A549 (cell line): ENCODE measurements at regions not wholly inside any gene's neighbourhood (a gene's known extent, or its start where the extent isn't known, plus 50 kb on each side); places are given as distances from the start of the nearest gene placed in this dataset.

ENCODE experiments used
- CBX2 ChIP-seq: fragments of 200-600 bp; sonication (generic); IDR thresholded peaks from 2 replicates; pipeline ENCODE4 v1.6.1; 2016; ENCODE audit warnings: low read depth, mild to moderate bottlenecking, borderline replicate concordance
- CBX8 ChIP-seq: fragments of 200-600 bp; sonication (generic); IDR thresholded peaks from 2 replicates; pipeline ENCODE4 v1.6.1; 2016
- POLR2A ChIP-seq: IDR thresholded peaks from 2 replicates; pipeline ENCODE4 v1.6.1; 2012; ENCODE audit warnings: mild to moderate bottlenecking, low read length
- TF ChIP-seq, protein P1 (sequence below): fragments of >200 bp; sonication (Bioruptor Twin); formaldehyde crosslinking; IDR thresholded peaks from 3 replicates; pipeline ENCODE4 v1.5.1; 2016
- TF ChIP-seq, protein P2 (sequence below): fragments of 250-450 bp; sonication (Bioruptor Pico); IDR thresholded peaks from 2 replicates; pipeline ENCODE4 v1.5.0; 2020; ENCODE audit warnings: low read depth, mild to moderate bottlenecking, moderate library complexity

DNA sequence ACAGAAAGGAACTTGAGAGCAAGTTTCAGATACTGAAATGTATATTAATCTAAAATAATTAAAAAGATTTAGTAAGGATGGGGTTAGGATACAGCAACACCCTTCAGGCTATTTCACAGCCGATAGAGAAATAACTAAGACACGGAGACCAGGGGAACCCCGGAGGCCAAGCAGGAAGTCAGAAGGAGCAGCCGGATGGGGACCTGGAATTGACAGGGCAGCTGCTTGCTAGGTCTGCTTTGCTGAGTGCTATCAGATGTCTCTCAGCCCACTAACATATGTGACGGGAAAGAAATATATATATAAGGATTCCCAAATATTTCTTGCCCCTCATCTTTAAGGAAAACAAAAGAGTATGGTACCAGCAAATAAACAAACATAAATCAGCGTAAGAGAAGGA lies 154.1 kb upstream of the CDH5 start:
- TF ChIP-seq, protein P1, sequence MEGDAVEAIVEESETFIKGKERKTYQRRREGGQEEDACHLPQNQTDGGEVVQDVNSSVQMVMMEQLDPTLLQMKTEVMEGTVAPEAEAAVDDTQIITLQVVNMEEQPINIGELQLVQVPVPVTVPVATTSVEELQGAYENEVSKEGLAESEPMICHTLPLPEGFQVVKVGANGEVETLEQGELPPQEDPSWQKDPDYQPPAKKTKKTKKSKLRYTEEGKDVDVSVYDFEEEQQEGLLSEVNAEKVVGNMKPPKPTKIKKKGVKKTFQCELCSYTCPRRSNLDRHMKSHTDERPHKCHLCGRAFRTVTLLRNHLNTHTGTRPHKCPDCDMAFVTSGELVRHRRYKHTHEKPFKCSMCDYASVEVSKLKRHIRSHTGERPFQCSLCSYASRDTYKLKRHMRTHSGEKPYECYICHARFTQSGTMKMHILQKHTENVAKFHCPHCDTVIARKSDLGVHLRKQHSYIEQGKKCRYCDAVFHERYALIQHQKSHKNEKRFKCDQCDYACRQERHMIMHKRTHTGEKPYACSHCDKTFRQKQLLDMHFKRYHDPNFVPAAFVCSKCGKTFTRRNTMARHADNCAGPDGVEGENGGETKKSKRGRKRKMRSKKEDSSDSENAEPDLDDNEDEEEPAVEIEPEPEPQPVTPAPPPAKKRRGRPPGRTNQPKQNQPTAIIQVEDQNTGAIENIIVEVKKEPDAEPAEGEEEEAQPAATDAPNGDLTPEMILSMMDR, result no peak
- TF ChIP-seq CBX8 (no peak), CBX2 (no peak), POLR2A (no peak)
- TF ChIP-seq, protein P2, sequence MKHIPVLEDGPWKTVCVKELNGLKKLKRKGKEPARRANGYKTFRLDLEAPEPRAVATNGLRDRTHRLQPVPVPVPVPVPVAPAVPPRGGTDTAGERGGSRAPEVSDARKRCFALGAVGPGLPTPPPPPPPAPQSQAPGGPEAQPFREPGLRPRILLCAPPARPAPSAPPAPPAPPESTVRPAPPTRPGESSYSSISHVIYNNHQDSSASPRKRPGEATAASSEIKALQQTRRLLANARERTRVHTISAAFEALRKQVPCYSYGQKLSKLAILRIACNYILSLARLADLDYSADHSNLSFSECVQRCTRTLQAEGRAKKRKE, result no peak
